HEK293 (cell line): ENCODE measurements at regions not wholly inside any gene's neighbourhood (a gene's known extent, or its start where the extent isn't known, plus 50 kb on each side); places are given as distances from the start of the nearest gene placed in this dataset.
A peak's percentile ranks its signal among the peaks of the same experiment; 100 is the strongest.

Experiments used
- CTCF ChIA-PET: fragments of 350-600 bp; formaldehyde crosslinking; extraction: SDS; loops from one replicate; lab custom pipeline; 2021; ENCODE audit warnings: antibody characterized with exemption; lab: Yijun Ruan, JAX
- POLR2A ChIA-PET: fragments of 300-600 bp; formaldehyde crosslinking; extraction: SDS; loops from one replicate; lab custom pipeline; 2020; ENCODE audit warnings: antibody characterized with exemption, inconsistent platforms; lab: Yijun Ruan, JAX
- H3K27ac ChIP-seq: fragments of 200-500 bp; sonication (Bioruptor generic); 2 replicates; pipeline ENCODE4 v1.5.1; 2014; ENCODE audit warnings: low read depth, low read length, control low read depth, inconsistent platforms; ENCODE audit errors: extremely low read depth
- H3K36me3 ChIP-seq, 2 experiments: fragments of 200-500 bp in 1 of 2; sonication (Bioruptor generic) in 1 of 2; 1 replicate in 1 of 2; 2 replicates in 1 of 2; pipeline ENCODE4 v1.5.1; 2014 to 2017; ENCODE audit warnings: inconsistent platforms in 2 of 2, low read length in 2 of 2; ENCODE audit not compliant: control insufficient read depth in 2 of 2, insufficient read depth in 1 of 2
- H3K4me1 ChIP-seq: fragments of 200-500 bp; sonication (Bioruptor generic); 2 replicates; pipeline ENCODE4 v1.5.1; 2014; ENCODE audit warnings: mild to moderate bottlenecking, low read length, inconsistent platforms; ENCODE audit not compliant: control insufficient read depth, insufficient read depth
- H3K4me3 ChIP-seq: 2 replicates; pipeline ENCODE4 v1.5.1; 2011; ENCODE audit warnings: low read depth, mild to moderate bottlenecking, control low read depth, low read length, moderate library complexity
- H3K9me3 ChIP-seq: fragments of 200-500 bp; sonication (Bioruptor generic); 2 replicates; pipeline ENCODE4 v1.5.1; 2014; ENCODE audit warnings: low read depth, low read length, inconsistent platforms; ENCODE audit not compliant: control insufficient read depth, insufficient read depth
- BCL11B ChIP-seq: fragments of 450-650 bp; formaldehyde crosslinking; IDR thresholded peaks from 2 replicates; pipeline ENCODE4 v1.5.1; 2016; ENCODE audit warnings: low read depth, missing biosample characterization, missing genetic modification characterization
- GFI1B ChIP-seq: fragments of 450-650 bp; formaldehyde crosslinking; IDR thresholded peaks from 2 replicates; pipeline ENCODE4 v1.5.1; 2016; ENCODE audit warnings: missing biosample characterization, missing genetic modification characterization
- GLI2 ChIP-seq: fragments of 450-650 bp; formaldehyde crosslinking; IDR thresholded peaks from 2 replicates; pipeline ENCODE4; 2017; ENCODE audit warnings: missing biosample characterization, missing genetic modification characterization, low read depth, borderline replicate concordance
- GLIS1 ChIP-seq: fragments of 450-650 bp; formaldehyde crosslinking; IDR thresholded peaks from 2 replicates; pipeline ENCODE4 v1.5.1; 2016; ENCODE audit warnings: missing biosample characterization, missing genetic modification characterization
- KLF1 ChIP-seq: fragments of 450-650 bp; formaldehyde crosslinking; IDR thresholded peaks from 2 replicates; pipeline ENCODE4 v1.5.1; 2016; ENCODE audit warnings: missing biosample characterization, missing genetic modification characterization
- KLF10 ChIP-seq: fragments of 450-650 bp; IDR thresholded peaks from 2 replicates; pipeline ENCODE4 v1.5.1; 2018; ENCODE audit warnings: missing biosample characterization, mild to moderate bottlenecking, missing genetic modification characterization
- ZNF133 ChIP-seq: fragments of 450-650 bp; formaldehyde crosslinking; IDR thresholded peaks from 2 replicates; pipeline ENCODE4 v1.5.1; 2016; ENCODE audit warnings: missing biosample characterization, missing genetic modification characterization
- ZNF140 ChIP-seq: fragments of 450-650 bp; formaldehyde crosslinking; IDR thresholded peaks from 2 replicates; pipeline ENCODE4 v1.5.1; 2016; ENCODE audit warnings: missing biosample characterization, missing genetic modification characterization
- ZNF2 ChIP-seq: fragments of 450-650 bp; formaldehyde crosslinking; IDR thresholded peaks from 2 replicates; pipeline ENCODE4 v1.5.1; 2016; ENCODE audit warnings: missing biosample characterization, missing genetic modification characterization
- ZNF221 ChIP-seq: fragments of 450-650 bp; formaldehyde crosslinking; IDR thresholded peaks from 2 replicates; pipeline ENCODE4 v1.5.1; 2017; ENCODE audit warnings: missing biosample characterization, missing genetic modification characterization, borderline replicate concordance
- ZNF239 ChIP-seq: fragments of 450-650 bp; formaldehyde crosslinking; IDR thresholded peaks from 2 replicates; pipeline ENCODE4 v1.5.1; 2016; ENCODE audit warnings: missing biosample characterization, missing genetic modification characterization
- ZNF416 ChIP-seq: fragments of 450-650 bp; formaldehyde crosslinking; IDR thresholded peaks from 2 replicates; pipeline ENCODE4 v1.5.1; 2016; ENCODE audit warnings: missing biosample characterization, missing genetic modification characterization
- ZNF561 ChIP-seq: fragments of 450-650 bp; IDR thresholded peaks from 2 replicates; pipeline ENCODE4 v1.5.1; 2018; ENCODE audit warnings: missing biosample characterization, missing genetic modification characterization, borderline replicate concordance
- ZNF610 ChIP-seq: fragments of 450-650 bp; formaldehyde crosslinking; IDR thresholded peaks from 2 replicates; pipeline ENCODE4 v1.5.1; 2016; ENCODE audit warnings: missing biosample characterization, missing genetic modification characterization, borderline replicate concordance
- ZNF670 ChIP-seq: fragments of 450-650 bp; formaldehyde crosslinking; IDR thresholded peaks from 2 replicates; pipeline ENCODE4 v1.5.1; 2016; ENCODE audit warnings: missing biosample characterization, missing genetic modification characterization, low read depth
- ZNF777 ChIP-seq: fragments of 450-650 bp; formaldehyde crosslinking; IDR thresholded peaks from 2 replicates; pipeline ENCODE4 v1.5.1; 2017; ENCODE audit warnings: missing biosample characterization, missing genetic modification characterization, borderline replicate concordance
- TF ChIP-seq, protein P1 (sequence below): sonication (generic); formaldehyde crosslinking; IDR thresholded peaks from 2 replicates; pipeline ENCODE4 v1.8.1; 2022; ENCODE audit warnings: mild to moderate bottlenecking, moderate library complexity, missing genetic modification reagents
- TF ChIP-seq, protein P2 (sequence below): fragments of 450-650 bp; formaldehyde crosslinking; conservative IDR thresholded peaks from 2 replicates; pipeline ENCODE4 v1.5.1; 2016; ENCODE audit warnings: low read depth, missing biosample characterization, missing genetic modification characterization
- TF ChIP-seq, protein P3 (sequence below): fragments of 450-650 bp; formaldehyde crosslinking; IDR thresholded peaks from 2 replicates; pipeline ENCODE4 v1.5.1; 2016; ENCODE audit warnings: missing biosample characterization, missing genetic modification characterization, low read depth

DNA sequence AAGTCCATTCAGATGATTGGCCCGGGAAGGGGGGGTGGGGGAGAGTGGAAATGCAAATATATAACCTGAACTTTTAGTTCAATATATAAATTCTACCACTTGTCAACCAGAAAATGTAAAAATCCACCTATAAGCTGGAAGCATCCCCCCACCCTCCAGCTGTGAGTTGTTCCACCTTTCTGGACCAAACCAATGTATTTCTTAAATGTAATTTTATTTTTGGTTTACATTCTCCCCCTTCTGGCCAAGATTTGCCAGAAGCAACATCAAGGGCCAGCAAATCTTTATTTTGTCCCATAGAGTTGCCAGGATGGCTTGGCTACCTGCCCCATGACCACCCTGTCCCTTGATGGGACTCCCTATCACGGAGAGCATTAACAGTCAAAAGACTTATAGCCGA lies 545.7 kb downstream of the TBL1XR1 start:
- ChIA-PET CTCF (no interaction called here), POLR2A (no interaction called here)
- no peaks in the 10 kb centered on the region for H3K36me3 ChIP-seq
- TF ChIP-seq ZNF239 (tag by site-specific recombination) (no peak), KLF1 (no peak), ZNF221 (tag by site-specific recombination) (no peak), GLI2 (tag by site-specific recombination) (no peak), BCL11B (tag by site-specific recombination) (no peak), ZNF610 (no peak), ZNF133 (tag by site-specific recombination) (no peak), ZNF416 (tag by site-specific recombination) (no peak), GFI1B (tag by site-specific recombination) (no peak), ZNF670 (tag by site-specific recombination) (no peak), KLF10 (tag by site-specific recombination) (no peak), ZNF140 (tag by site-specific recombination) (no peak), ZNF561 (tag by site-specific recombination) (no peak), GLIS1 (tag by site-specific recombination) (no peak), ZNF777 (no peak)
- TF ChIP-seq, protein P1, sequence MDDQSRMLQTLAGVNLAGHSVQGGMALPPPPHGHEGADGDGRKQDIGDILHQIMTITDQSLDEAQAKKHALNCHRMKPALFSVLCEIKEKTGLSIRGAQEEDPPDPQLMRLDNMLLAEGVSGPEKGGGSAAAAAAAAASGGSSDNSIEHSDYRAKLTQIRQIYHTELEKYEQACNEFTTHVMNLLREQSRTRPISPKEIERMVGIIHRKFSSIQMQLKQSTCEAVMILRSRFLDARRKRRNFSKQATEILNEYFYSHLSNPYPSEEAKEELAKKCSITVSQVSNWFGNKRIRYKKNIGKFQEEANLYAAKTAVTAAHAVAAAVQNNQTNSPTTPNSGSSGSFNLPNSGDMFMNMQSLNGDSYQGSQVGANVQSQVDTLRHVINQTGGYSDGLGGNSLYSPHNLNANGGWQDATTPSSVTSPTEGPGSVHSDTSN (CRISPR knock-in tag), result no peak
- TF ChIP-seq, protein P2, sequence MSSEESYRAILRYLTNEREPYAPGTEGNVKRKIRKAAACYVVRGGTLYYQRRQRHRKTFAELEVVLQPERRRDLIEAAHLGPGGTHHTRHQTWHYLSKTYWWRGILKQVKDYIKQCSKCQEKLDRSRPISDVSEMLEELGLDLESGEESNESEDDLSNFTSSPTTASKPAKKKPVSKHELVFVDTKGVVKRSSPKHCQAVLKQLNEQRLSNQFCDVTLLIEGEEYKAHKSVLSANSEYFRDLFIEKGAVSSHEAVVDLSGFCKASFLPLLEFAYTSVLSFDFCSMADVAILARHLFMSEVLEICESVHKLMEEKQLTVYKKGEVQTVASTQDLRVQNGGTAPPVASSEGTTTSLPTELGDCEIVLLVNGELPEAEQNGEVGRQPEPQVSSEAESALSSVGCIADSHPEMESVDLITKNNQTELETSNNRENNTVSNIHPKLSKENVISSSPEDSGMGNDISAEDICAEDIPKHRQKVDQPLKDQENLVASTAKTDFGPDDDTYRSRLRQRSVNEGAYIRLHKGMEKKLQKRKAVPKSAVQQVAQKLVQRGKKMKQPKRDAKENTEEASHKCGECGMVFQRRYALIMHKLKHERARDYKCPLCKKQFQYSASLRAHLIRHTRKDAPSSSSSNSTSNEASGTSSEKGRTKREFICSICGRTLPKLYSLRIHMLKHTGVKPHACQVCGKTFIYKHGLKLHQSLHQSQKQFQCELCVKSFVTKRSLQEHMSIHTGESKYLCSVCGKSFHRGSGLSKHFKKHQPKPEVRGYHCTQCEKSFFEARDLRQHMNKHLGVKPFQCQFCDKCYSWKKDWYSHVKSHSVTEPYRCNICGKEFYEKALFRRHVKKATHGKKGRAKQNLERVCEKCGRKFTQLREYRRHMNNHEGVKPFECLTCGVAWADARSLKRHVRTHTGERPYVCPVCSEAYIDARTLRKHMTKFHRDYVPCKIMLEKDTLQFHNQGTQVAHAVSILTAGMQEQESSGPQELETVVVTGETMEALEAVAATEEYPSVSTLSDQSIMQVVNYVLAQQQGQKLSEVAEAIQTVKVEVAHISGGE, result no peak
- no peak overlapping the region for H3K4me3 ChIP-seq
- no peak overlapping the region for H3K27ac ChIP-seq
- H3K4me1 ChIP-seq, result no peaks in the 10 kb centered on the region
- H3K9me3 ChIP-seq, result no peaks in the 10 kb centered on the region

DNA sequence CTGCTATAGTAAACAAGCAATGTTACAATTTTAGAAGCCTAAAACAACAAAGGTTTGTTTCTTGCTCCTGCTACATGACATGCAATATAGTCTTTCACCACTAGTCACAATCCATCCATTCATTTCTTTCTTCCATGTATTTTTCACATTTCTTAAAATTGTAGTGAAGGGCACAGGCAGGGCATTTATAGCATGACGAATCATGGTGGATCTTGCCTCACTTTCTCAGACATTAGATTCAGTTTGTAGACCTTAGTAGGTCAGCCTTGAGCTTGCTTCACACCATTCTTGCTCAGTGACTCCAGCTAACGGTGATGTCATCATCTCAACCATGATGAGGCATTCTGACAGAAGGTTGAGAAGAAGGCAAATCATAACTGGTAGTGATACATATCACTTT lies 546.8 kb downstream of the TBL1XR1 start:
- POLR2A ChIA-PET, result no interaction called here
- H3K27ac ChIP-seq, result no peak overlapping the region
- CTCF ChIA-PET, result interaction anchor here (0.6 kb wide), 1 partner anchor 155 kb away, joined by 3 read pairs; no protein-coding TSS in a partner anchor
- no peaks in the 10 kb centered on the region for H3K36me3 ChIP-seq
- no peaks in the 10 kb centered on the region for H3K4me1 ChIP-seq
- no peak for TF ChIP-seq ZNF2
- TF ChIP-seq, protein P3, sequence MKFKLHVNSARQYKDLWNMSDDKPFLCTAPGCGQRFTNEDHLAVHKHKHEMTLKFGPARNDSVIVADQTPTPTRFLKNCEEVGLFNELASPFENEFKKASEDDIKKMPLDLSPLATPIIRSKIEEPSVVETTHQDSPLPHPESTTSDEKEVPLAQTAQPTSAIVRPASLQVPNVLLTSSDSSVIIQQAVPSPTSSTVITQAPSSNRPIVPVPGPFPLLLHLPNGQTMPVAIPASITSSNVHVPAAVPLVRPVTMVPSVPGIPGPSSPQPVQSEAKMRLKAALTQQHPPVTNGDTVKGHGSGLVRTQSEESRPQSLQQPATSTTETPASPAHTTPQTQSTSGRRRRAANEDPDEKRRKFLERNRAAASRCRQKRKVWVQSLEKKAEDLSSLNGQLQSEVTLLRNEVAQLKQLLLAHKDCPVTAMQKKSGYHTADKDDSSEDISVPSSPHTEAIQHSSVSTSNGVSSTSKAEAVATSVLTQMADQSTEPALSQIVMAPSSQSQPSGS (tag by site-specific recombination), result peak; percentile 65
- TF ChIP-seq, all 188 proteins: peak for 1
- no peaks in the 10 kb centered on the region for H3K9me3 ChIP-seq
- no peak overlapping the region for H3K4me3 ChIP-seq
